ENCODE measurements at regions not wholly inside any gene's neighbourhood (a gene's known extent, or its start where the extent isn't known, plus 50 kb on each side); places are given as distances from the start of the nearest gene placed in this dataset.

GRCh38 chr6:138685257-138685656 is 88.3 kb upstream of the CCDC28A start:
- TF ChIP-seq EZH2 (IDR thresholded peaks at IDR 0.05; ENCODE audit: borderline replicate concordance, low read depth, low read length, poor library complexity, severe bottlenecking) = no peak
- TF ChIP-seq CTCF (conservative IDR thresholded peaks at IDR 0.05; ENCODE audit: low read depth, low read length) = no peak
- no peaks in the 10 kb centered on the region for H3K9me3 ChIP-seq (ENCODE audit: low read depth, low read length, poor library complexity, severe bottlenecking)
- no peak overlapping the region for H3K27ac ChIP-seq (ENCODE audit: low read depth, low read length, poor library complexity, severe bottlenecking)
- no TSS peak for BruUV-seq (replicated peaks)
- CTCF ChIA-PET = no interaction called here
- H3K27me3 ChIP-seq (replicated peaks; ENCODE audit: insufficient read depth, low read depth, low read length, poor library complexity) = no peaks in the 10 kb centered on the region
- H3K4me3 ChIP-seq (ENCODE audit: low read depth, low read length, poor library complexity, severe bottlenecking) = no peak overlapping the region
- DNase-seq (ENCODE audit: low spot score) = no peak
- H3K4me1 ChIP-seq (ENCODE audit: insufficient read depth, low read length, poor library complexity, severe bottlenecking) = peaks cover 18% of the 10 kb centered on the region
- no peaks in the 10 kb centered on the region for H3K36me3 ChIP-seq (ENCODE audit: insufficient read depth, low read length, poor library complexity, severe bottlenecking)
- intact Hi-C loops (cut with micrococcal nuclease; ENCODE audit: unreplicated experiment) = no loop called here
- POLR2A ChIA-PET (ENCODE audit: low non-redundant PET) = no interaction called here

DNA sequence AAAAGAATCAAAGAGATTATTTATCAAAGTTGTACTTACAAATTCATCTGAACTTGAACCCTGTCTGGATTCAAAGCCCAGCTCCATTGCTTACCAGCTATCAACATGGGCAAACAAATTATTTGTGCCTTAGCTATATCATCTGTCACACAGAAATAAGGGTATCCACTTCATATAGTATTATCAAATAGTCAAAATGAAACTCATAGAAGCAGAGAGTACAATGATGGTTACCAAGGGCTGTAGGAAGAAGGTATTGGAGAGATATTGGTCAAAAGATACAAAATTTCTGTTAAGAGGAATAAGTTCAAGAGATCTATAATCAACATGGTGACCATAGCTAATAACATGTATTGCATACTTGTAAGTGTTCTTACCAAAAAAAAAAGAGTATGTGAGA is 87.8 kb upstream of the CCDC28A start:
- H3K4me1 ChIP-seq (ENCODE audit: insufficient read depth, low read length, poor library complexity, severe bottlenecking) = peaks cover 18% of the 10 kb centered on the region
- H3K36me3 ChIP-seq (ENCODE audit: insufficient read depth, low read length, poor library complexity, severe bottlenecking) = no peaks in the 10 kb centered on the region
- no peaks in the 10 kb centered on the region for H3K27me3 ChIP-seq (replicated peaks; ENCODE audit: insufficient read depth, low read depth, low read length, poor library complexity)
- no peak for DNase-seq (ENCODE audit: low spot score)
- BruUV-seq (replicated peaks) = no TSS peak
- H3K27ac ChIP-seq (ENCODE audit: low read depth, low read length, poor library complexity, severe bottlenecking) = no peak overlapping the region
- no peak for TF ChIP-seq EZH2 (IDR thresholded peaks at IDR 0.05; ENCODE audit: borderline replicate concordance, low read depth, low read length, poor library complexity, severe bottlenecking)
- TF ChIP-seq CTCF (conservative IDR thresholded peaks at IDR 0.05; ENCODE audit: low read depth, low read length) = no peak
- intact Hi-C loops (cut with micrococcal nuclease; ENCODE audit: unreplicated experiment) = no loop called here
- no peak overlapping the region for H3K4me3 ChIP-seq (ENCODE audit: low read depth, low read length, poor library complexity, severe bottlenecking)
- POLR2A ChIA-PET (ENCODE audit: low non-redundant PET) = no interaction called here
- CTCF ChIA-PET = no interaction called here
- no peaks in the 10 kb centered on the region for H3K9me3 ChIP-seq (ENCODE audit: low read depth, low read length, poor library complexity, severe bottlenecking)

DNA sequence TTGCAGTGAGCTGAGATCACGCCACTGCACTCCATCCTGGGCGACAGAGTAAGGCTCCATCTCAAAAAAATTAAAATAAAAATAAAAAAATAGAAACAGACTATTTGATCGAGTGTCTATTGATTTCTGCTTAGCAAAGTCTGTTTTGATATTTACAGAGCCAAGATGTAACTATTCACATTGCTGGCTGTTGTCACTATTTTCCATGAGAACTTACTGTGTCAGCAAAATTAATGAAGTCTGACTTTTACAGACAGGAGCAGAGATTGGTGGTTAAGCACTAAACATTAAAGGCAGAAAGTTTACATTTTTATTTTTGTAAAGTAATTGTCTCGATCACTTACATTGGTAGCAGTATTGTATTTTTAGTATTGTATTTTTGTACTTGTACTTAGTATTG is 85.0 kb upstream of the CCDC28A start:
- Histone ChIP-seq H3K4me3 (ENCODE audit: low read depth, low read length, poor library complexity, severe bottlenecking) (no peak overlapping the region), H3K9me3 (ENCODE audit: low read depth, low read length, poor library complexity, severe bottlenecking) (no peaks in the 10 kb centered on the region), H3K4me1 (ENCODE audit: insufficient read depth, low read length, poor library complexity, severe bottlenecking) (peaks cover 3% of the 10 kb centered on the region), H3K27ac (ENCODE audit: low read depth, low read length, poor library complexity, severe bottlenecking) (no peak overlapping the region), H3K36me3 (ENCODE audit: insufficient read depth, low read length, poor library complexity, severe bottlenecking) (no peaks in the 10 kb centered on the region), H3K27me3 (replicated peaks; ENCODE audit: insufficient read depth, low read depth, low read length, poor library complexity) (no peaks in the 10 kb centered on the region)
- CTCF ChIA-PET = no interaction called here
- BruUV-seq (replicated peaks) = no TSS peak
- no peak for TF ChIP-seq EZH2 (IDR thresholded peaks at IDR 0.05; ENCODE audit: borderline replicate concordance, low read depth, low read length, poor library complexity, severe bottlenecking)
- TF ChIP-seq CTCF (conservative IDR thresholded peaks at IDR 0.05; ENCODE audit: low read depth, low read length) = no peak
- no peak for DNase-seq (ENCODE audit: low spot score)
- intact Hi-C loops (cut with micrococcal nuclease; ENCODE audit: unreplicated experiment) = no loop called here
- POLR2A ChIA-PET (ENCODE audit: low non-redundant PET) = no interaction called here

All from A673 (cell line).